ENCODE measurements at regions not wholly inside any gene's neighbourhood (a gene's known extent, or its start where the extent isn't known, plus 50 kb on each side); places are given as distances from the start of the nearest gene placed in this dataset.
A peak's percentile ranks its signal among the peaks of the same experiment; 100 is the strongest.

DNA sequence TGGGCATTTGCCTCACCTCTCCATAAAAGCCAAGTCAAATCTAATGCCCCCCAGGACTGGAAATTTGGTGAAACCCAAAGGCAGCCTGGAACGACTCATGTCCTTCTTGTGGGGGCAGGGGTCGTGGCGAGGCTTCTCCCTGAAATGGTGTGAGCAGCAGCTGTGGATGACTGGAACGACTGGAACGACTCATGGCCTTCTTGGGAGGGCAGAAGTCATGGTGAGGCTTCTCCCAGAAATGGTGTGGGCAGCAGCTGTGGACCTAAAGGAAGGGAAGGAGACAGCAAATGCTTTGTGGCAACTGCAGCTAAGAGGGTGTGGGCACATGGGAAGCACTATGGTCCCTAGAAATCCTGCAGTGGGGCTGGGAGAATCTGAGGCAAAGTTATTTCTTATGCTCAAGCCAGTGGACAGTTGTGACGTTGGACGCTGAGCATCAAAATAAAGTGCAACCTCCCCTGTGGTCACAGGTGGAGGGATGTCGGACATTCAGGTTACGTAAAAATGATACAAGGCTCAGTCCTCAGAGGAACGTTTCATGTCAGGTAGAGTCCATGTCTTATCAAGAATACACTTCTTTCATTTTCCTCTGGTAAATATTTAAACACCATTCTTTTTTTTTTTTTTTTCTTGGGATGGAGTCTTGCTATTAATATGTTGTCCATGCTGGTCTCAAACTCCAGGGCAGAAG, 107.0 kb upstream of the KIF5B start:
- Histone ChIP-seq H3K4me3 (no peak overlapping the region), H3K27me3 (no peaks in the 10 kb centered on the region), H3K36me3 (no peaks in the 10 kb centered on the region), H3K9me3 (no peaks in the 10 kb centered on the region), H3K27ac (no peak overlapping the region), H3K4me1 (peaks cover 0 to 12% (median 0%) of the 10 kb centered on the region in 12 donors)
- DNase-seq (no peak), ATAC-seq (no peak)
- WGBS, 4 donors = 84 to 88% (median 86%) methylated on average over 10 of the region's 10 CpGs
- intact Hi-C loops (cut with DNase I) = loop anchor here in 1 of 10 donors (10.0 kb wide), 1 partner anchor 108 kb away; the partner anchor contains the start of gene KIF5B
- TF ChIP-seq, protein P1, sequence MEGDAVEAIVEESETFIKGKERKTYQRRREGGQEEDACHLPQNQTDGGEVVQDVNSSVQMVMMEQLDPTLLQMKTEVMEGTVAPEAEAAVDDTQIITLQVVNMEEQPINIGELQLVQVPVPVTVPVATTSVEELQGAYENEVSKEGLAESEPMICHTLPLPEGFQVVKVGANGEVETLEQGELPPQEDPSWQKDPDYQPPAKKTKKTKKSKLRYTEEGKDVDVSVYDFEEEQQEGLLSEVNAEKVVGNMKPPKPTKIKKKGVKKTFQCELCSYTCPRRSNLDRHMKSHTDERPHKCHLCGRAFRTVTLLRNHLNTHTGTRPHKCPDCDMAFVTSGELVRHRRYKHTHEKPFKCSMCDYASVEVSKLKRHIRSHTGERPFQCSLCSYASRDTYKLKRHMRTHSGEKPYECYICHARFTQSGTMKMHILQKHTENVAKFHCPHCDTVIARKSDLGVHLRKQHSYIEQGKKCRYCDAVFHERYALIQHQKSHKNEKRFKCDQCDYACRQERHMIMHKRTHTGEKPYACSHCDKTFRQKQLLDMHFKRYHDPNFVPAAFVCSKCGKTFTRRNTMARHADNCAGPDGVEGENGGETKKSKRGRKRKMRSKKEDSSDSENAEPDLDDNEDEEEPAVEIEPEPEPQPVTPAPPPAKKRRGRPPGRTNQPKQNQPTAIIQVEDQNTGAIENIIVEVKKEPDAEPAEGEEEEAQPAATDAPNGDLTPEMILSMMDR (IDR thresholded peaks at IDR 0.05) = no peak
- no peak for TF ChIP-seq POLR2A (IDR thresholded peaks at IDR 0.05)

DNA sequence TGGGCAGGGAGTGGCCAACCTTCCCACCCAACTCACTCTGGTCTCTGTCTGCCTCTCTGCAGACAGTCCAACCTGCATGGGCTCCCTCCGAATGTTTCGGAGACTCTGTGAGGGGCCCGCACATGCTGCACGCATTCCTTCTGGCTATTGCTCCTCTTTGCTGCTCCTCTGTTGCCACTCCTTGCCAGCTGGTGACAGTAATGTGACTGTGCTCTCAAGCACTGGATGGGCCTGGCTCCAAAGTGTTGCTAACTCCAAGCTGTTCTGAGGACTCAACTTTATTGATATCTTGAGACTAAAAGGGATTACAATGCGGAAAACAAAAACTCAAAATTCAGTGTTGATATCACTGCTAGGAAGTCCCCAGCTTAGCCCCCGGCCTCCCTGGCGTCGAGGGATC, 105.4 kb upstream of the KIF5B start:
- ATAC-seq = peak in 3 of 4 donors; percentile 75 to 81 (median 77)
- no peaks in the 10 kb centered on the region for H3K9me3 ChIP-seq
- DNase-seq = peak in 3 of 5 donors; percentile 24 to 63 (median 44)

DNA sequence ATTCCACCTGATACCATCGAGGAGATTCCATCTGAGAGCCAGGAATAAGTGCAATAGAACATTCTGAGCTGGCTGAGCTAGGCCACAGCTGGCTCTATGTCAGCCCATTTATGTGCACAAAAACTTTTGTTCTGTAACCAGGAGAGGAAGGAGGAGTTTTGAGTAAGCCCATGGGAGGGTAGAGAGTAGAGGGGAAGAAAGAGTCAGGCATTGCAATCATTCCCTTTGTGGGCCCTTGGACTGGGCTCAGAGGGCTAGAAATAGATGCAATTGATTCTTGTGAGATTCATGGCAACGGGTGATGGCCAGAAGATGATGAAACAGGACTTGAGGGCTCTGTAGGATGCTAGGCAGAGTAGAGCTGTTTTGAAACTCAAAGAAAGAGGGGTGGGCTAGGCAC, 104.6 kb upstream of the KIF5B start:
- no peak overlapping the region for H3K27ac ChIP-seq
- DNase-seq (no peak), ATAC-seq (no peak)
- no peaks in the 10 kb centered on the region for H3K36me3 ChIP-seq
- H3K9me3 ChIP-seq = peaks cover 0 to 1% (median 0%) of the 10 kb centered on the region in 12 donors
- intact Hi-C loops (cut with DNase I) = loop anchor here in 1 of 10 donors (10.0 kb wide), 1 partner anchor 106 kb away; the partner anchor contains the start of gene KIF5B
- H3K4me3 ChIP-seq = no peak overlapping the region
- H3K27me3 ChIP-seq = no peaks in the 10 kb centered on the region
- 56 to 69% (median 62%) methylated on average over 2 of the region's 2 CpGs for WGBS, 4 donors
- H3K4me1 ChIP-seq = peaks cover 0 to 12% (median 0%) of the 10 kb centered on the region in 12 donors
- TF ChIP-seq, protein P1 (IDR thresholded peaks at IDR 0.05) = no peak
- no peak for TF ChIP-seq POLR2A (IDR thresholded peaks at IDR 0.05)

More for the DNA sequence above, 105.4 kb upstream of the KIF5B start:
- H3K27me3 ChIP-seq = no peaks in the 10 kb centered on the region
- H3K27ac ChIP-seq = no peak overlapping the region
- TF ChIP-seq, protein P1 (IDR thresholded peaks at IDR 0.05) = no peak
- TF ChIP-seq POLR2A (IDR thresholded peaks at IDR 0.05) = no peak
- intact Hi-C loops (cut with DNase I) = loop anchor here in 1 of 10 donors (10.0 kb wide), 1 partner anchor 107 kb away; the partner anchor contains the start of gene KIF5B
- peaks cover 0 to 12% (median 0%) of the 10 kb centered on the region in 12 donors for H3K4me1 ChIP-seq
- 70 to 77% (median 73%) methylated on average over 6 to 8 of the region's 8 CpGs for WGBS, 4 donors
- no peaks in the 10 kb centered on the region for H3K36me3 ChIP-seq
- H3K4me3 ChIP-seq = no peak overlapping the region

DNA sequence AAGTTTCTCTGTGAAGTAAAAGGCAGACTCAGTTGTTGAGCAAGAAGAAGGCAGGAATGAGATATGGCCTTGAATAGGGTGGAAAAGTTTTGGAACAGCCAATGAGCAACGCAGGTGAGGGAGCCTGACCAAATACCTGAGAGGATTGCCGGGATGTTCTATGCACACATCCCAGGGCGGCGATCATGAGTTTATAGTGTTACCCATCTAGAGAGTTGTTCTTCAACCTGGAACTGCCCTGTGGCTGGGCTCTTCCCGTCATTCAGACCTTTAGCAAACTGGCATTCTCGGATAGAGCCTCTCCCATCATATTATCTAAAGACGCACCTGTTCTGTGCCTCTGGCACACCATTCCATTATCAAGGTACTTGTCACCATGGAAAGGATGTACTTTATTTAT, 103.0 kb upstream of the KIF5B start:
- WGBS, 4 donors = 88 to 96% (median 89%) methylated on average over 7 of the region's 7 CpGs
- intact Hi-C loops (cut with DNase I) = no loop called here
- Histone ChIP-seq H3K36me3 (no peaks in the 10 kb centered on the region), H3K4me1 (peaks cover 0 to 12% (median 0%) of the 10 kb centered on the region in 12 donors), H3K9me3 (peaks cover 0 to 13% (median 0%) of the 10 kb centered on the region in 12 donors), H3K4me3 (no peak overlapping the region), H3K27me3 (no peaks in the 10 kb centered on the region), H3K27ac (no peak overlapping the region)
- no peak for ATAC-seq
- DNase-seq = no peak
- TF ChIP-seq POLR2A (IDR thresholded peaks at IDR 0.05) = no peak
- TF ChIP-seq, protein P1 (IDR thresholded peaks at IDR 0.05) = no peak

Measured in heart left ventricle (tissue), 16 donors.